ENCODE measurements at regions not wholly inside any gene's neighbourhood (a gene's known extent, or its start where the extent isn't known, plus 50 kb on each side); places are given as distances from the start of the nearest gene placed in this dataset.

DNA sequence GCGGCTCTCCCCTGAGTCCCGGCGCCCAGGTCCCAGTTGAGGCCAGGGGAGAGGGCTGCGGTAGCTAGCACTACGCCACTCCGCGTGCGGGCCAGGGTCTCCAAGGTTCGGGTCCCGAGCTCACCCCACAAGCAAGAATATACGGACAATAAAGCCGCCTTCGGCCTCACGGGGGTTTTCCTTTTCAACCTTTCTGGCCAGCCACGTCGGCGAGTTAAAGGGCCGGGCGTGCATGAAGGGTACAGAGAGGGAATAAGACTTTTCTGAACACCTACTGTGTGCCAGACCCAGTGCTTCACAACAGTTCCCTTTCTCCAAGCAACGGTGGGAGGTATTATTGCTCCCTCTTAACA, 138.5 kb upstream of the ZIC3 start:
- TF ChIP-seq POLR2AphosphoS5 (IDR thresholded peaks at IDR 0.05; ENCODE audit: borderline replicate concordance, low read depth, low read length) (no peak), EZH2 (IDR thresholded peaks at IDR 0.05) (no peak), FOXP2 (optimal IDR thresholded peaks at IDR 0.05; ENCODE audit: control extremely low read depth, extremely low read length, insufficient read depth) (no peak)

All from SK-N-MC (cell line).